ENCODE measurements at regions not wholly inside any gene's neighbourhood (a gene's known extent, or its start where the extent isn't known, plus 50 kb on each side); places are given as distances from the start of the nearest gene placed in this dataset.
"Not testable (repeated sequence)": the region's sequence is repeated elsewhere in the genome, so short reads cannot be mapped to it uniquely, and the experiment has no call there.

GRCh38 chr2:242001853-242002252 is 132.3 kb downstream of the RTP5 start:
- Histone ChIP-seq H3K27ac (no peak overlapping the region), H3K27me3 (ENCODE audit: insufficient read depth, low read depth, severe bottlenecking) (no peaks in the 10 kb centered on the region)

GRCh38 chr2:242002944-242003343 is 133.4 kb downstream of the RTP5 start:
- no peak for TF ChIP-seq CTCF (IDR thresholded peaks at IDR 0.05; ENCODE audit: low read depth, low read length)

More at GRCh38 chr2:242001853-242002252, 132.3 kb downstream of the RTP5 start:
- H3K36me3 ChIP-seq, result no peaks in the 10 kb centered on the region
- no peak for DNase-seq
- no peak overlapping the region for H3K4me3 ChIP-seq (ENCODE audit: low read depth, low read length)
- no peaks in the 10 kb centered on the region for H3K9me3 ChIP-seq (ENCODE audit: severe bottlenecking)
- no peak for TF ChIP-seq CTCF (IDR thresholded peaks at IDR 0.05; ENCODE audit: low read depth, low read length)

GRCh38 chr2:242004223-242004901 is 134.8 kb downstream of the RTP5 start:
- Histone ChIP-seq H3K27me3 (ENCODE audit: insufficient read depth, low read depth, severe bottlenecking) (no peaks in the 10 kb centered on the region), H3K9me3 (ENCODE audit: severe bottlenecking) (no peaks in the 10 kb centered on the region), H3K27ac (no peak overlapping the region), H3K4me3 (ENCODE audit: low read depth, low read length) (no peak overlapping the region), H3K36me3 (no peaks in the 10 kb centered on the region)
- peak; percentile 5 for DNase-seq
- no peak for TF ChIP-seq CTCF (IDR thresholded peaks at IDR 0.05; ENCODE audit: low read depth, low read length)

More at GRCh38 chr2:242002944-242003343, 133.4 kb downstream of the RTP5 start:
- Histone ChIP-seq H3K27me3 (ENCODE audit: insufficient read depth, low read depth, severe bottlenecking) (no peaks in the 10 kb centered on the region), H3K27ac (no peak overlapping the region), H3K36me3 (no peaks in the 10 kb centered on the region), H3K9me3 (ENCODE audit: severe bottlenecking) (no peaks in the 10 kb centered on the region), H3K4me3 (ENCODE audit: low read depth, low read length) (no peak overlapping the region)
- DNase-seq, result no peak

GRCh38 chr2:242004902-242005230 is 135.3 kb downstream of the RTP5 start:
- peak; percentile 0 for DNase-seq
- no peaks in the 10 kb centered on the region for H3K27me3 ChIP-seq (ENCODE audit: insufficient read depth, low read depth, severe bottlenecking)
- no peak for TF ChIP-seq CTCF (IDR thresholded peaks at IDR 0.05; ENCODE audit: low read depth, low read length)
- H3K27ac ChIP-seq, result no peak overlapping the region
- H3K4me3 ChIP-seq (ENCODE audit: low read depth, low read length), result no peak overlapping the region
- H3K9me3 ChIP-seq (ENCODE audit: severe bottlenecking), result no peaks in the 10 kb centered on the region
- no peaks in the 10 kb centered on the region for H3K36me3 ChIP-seq

- not testable (repeated sequence) for H3K9me3 ChIP-seq (ENCODE audit: severe bottlenecking); H3K27ac ChIP-seq; H3K4me3 ChIP-seq (ENCODE audit: low read depth, low read length); H3K27me3 ChIP-seq (ENCODE audit: insufficient read depth, low read depth, severe bottlenecking); H3K36me3 ChIP-seq
- peak; percentile 3 for DNase-seq
These were observed 136.6 kb downstream of the RTP5 start for GRCh38 chr2:242006091-242006634.

- DNase-seq; H3K27me3 ChIP-seq (ENCODE audit: insufficient read depth, low read depth, severe bottlenecking); H3K9me3 ChIP-seq (ENCODE audit: severe bottlenecking); H3K4me3 ChIP-seq (ENCODE audit: low read depth, low read length); H3K36me3 ChIP-seq; H3K27ac ChIP-seq: not testable (repeated sequence)
These were observed 139.4 kb downstream of the RTP5 start for GRCh38 chr2:242008908-242009307.

- not testable (repeated sequence) for DNase-seq; H3K27me3 ChIP-seq (ENCODE audit: insufficient read depth, low read depth, severe bottlenecking); H3K27ac ChIP-seq; H3K9me3 ChIP-seq (ENCODE audit: severe bottlenecking); H3K36me3 ChIP-seq; H3K4me3 ChIP-seq (ENCODE audit: low read depth, low read length)
These were observed 140.3 kb downstream of the RTP5 start for GRCh38 chr2:242009846-242010245.

- H3K9me3 ChIP-seq (ENCODE audit: severe bottlenecking); H3K36me3 ChIP-seq; H3K4me3 ChIP-seq (ENCODE audit: low read depth, low read length); H3K27ac ChIP-seq; H3K27me3 ChIP-seq (ENCODE audit: insufficient read depth, low read depth, severe bottlenecking); DNase-seq: not testable (repeated sequence)
These were observed 141.0 kb downstream of the RTP5 start for GRCh38 chr2:242010252-242011166.

All from WERI-Rb-1 (cell line).